ENCODE measurements at regions not wholly inside any gene's neighbourhood (a gene's known extent, or its start where the extent isn't known, plus 50 kb on each side); places are given as distances from the start of the nearest gene placed in this dataset.

DNA sequence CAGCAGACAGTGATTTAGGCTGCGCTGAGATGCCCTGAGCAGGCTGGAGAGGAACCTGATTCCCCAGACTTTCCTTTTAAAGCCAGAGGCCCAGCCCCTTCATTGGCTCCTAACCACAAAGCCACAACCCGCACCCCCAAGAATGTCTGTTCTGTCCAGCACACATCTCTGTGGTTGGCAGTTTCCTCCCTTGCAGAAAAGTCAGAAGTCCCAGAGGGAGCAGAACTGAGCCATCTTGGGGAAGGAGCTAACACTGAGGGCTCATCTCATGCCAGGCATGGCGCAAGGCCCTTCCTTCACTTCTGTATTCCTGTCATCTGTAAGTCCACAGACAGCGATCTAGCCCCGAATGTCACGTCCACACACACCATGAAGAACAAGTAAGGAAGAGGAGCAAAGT, 97.1 kb upstream of the SYT13 start:
- Histone ChIP-seq H4K8ac (replicated peaks; ENCODE audit: insufficient read length, low read depth, low read length) (no peak overlapping the region), H2AK5ac (ENCODE audit: insufficient read length, low read length) (no peak overlapping the region), H4K20me1 (ENCODE audit: control insufficient read depth, insufficient read depth, insufficient read length) (no peaks in the 10 kb centered on the region), H3K56ac (ENCODE audit: insufficient read length, low read depth, low read length) (no peak overlapping the region), H2BK120ac (ENCODE audit: low read depth, low read length, poor library complexity, severe bottlenecking) (no peak overlapping the region), H2BK20ac (ENCODE audit: low read depth, low read length, poor library complexity, severe bottlenecking) (no peak overlapping the region), H2BK12ac (ENCODE audit: insufficient read length, low read depth, low read length) (no peak overlapping the region), H3K79me2 (ENCODE audit: insufficient read depth, low read length) (no peaks in the 10 kb centered on the region), H2BK5ac (ENCODE audit: insufficient read length, low read length) (no peak overlapping the region), H4K91ac (ENCODE audit: insufficient read length, low read depth, low read length) (no peak overlapping the region), H2AFZ (ENCODE audit: low read length) (no peak overlapping the region), H3K23me2 (ENCODE audit: insufficient read length, low read depth, low read length, poor library complexity, severe bottlenecking) (no peaks in the 10 kb centered on the region), H3K14ac (ENCODE audit: insufficient read depth, low read length) (no peak overlapping the region), H3K4me2 (ENCODE audit: insufficient read depth, insufficient read length, low read length) (no peak overlapping the region), H2BK15ac (ENCODE audit: low read depth, low read length) (no peak overlapping the region), H3K27me3 (ENCODE audit: insufficient read depth, low read length) (no peaks in the 10 kb centered on the region; the same call in 1 of the 2 replicates), H3K23ac (ENCODE audit: insufficient read length, low read depth, low read length) (no peak overlapping the region), H3K27ac (ENCODE audit: insufficient read length, low read depth, low read length) (no peak overlapping the region), H3K4me1 (ENCODE audit: insufficient read depth, low read length) (no peaks in the 10 kb centered on the region; the same call in 1 of the 2 replicates), H3K9me3 (ENCODE audit: control insufficient read depth, low read depth, low read length) (no peaks in the 10 kb centered on the region), H3K79me1 (ENCODE audit: insufficient read depth, low read depth, low read length, poor library complexity, severe bottlenecking) (no peaks in the 10 kb centered on the region), H3T11ph (ENCODE audit: low read length) (no peak overlapping the region), H3K18ac (ENCODE audit: insufficient read length, low read depth, low read length) (no peak overlapping the region), H4K5ac (ENCODE audit: insufficient read length, low read depth, low read length) (no peak overlapping the region), H3K9ac (ENCODE audit: extremely low read depth, insufficient read length, low read length) (no peak overlapping the region), H3K4ac (ENCODE audit: low read depth, low read length) (no peak overlapping the region)
- TF ChIP-seq, protein P1, sequence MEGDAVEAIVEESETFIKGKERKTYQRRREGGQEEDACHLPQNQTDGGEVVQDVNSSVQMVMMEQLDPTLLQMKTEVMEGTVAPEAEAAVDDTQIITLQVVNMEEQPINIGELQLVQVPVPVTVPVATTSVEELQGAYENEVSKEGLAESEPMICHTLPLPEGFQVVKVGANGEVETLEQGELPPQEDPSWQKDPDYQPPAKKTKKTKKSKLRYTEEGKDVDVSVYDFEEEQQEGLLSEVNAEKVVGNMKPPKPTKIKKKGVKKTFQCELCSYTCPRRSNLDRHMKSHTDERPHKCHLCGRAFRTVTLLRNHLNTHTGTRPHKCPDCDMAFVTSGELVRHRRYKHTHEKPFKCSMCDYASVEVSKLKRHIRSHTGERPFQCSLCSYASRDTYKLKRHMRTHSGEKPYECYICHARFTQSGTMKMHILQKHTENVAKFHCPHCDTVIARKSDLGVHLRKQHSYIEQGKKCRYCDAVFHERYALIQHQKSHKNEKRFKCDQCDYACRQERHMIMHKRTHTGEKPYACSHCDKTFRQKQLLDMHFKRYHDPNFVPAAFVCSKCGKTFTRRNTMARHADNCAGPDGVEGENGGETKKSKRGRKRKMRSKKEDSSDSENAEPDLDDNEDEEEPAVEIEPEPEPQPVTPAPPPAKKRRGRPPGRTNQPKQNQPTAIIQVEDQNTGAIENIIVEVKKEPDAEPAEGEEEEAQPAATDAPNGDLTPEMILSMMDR (conservative IDR thresholded peaks at IDR 0.05): no peak
- Mint-ChIP-seq H3K27ac (no peak overlapping the region; a peak in 1 of 7 replicates), H3K36me3 (ENCODE audit: insufficient read depth in 1 of 3, low read depth in 3 of 3) (no peaks in the 10 kb centered on the region), H3K9me3 (no peaks in the 10 kb centered on the region; a peak in 1 of 5 replicates), H3K4me3 (no peak overlapping the region), H3K4me1 (peaks cover 4 to 9% of the 10 kb centered on the region in 2 experiments; a peak in 3 of 4 replicates), H3K27me3 (ENCODE audit: low read depth) (peaks cover 6% of the 10 kb centered on the region)
- DNase-seq: no peak
- WGBS (ENCODE audit: extremely low coverage, insufficient read length, low lambda C conversion rate): no CpG with 5 or more reads among the region's 6 CpGs

All from H9 (cell line).